Left ventricle myocardium inferior (tissue), 1 donor: ENCODE measurements at regions not wholly inside any gene's neighbourhood (a gene's known extent, or its start where the extent isn't known, plus 50 kb on each side); places are given as distances from the start of the nearest gene placed in this dataset.
A peak's percentile ranks its signal among the peaks of the same experiment; 100 is the strongest.

Source experiments
- DNase-seq: peaks from one replicate; pipeline ENCODE4 v3.0.0-alpha.2; 2020
- H3K27ac ChIP-seq: fragments of 200-600 bp; replicated peaks from 2 replicates; pipeline ENCODE4 v1.8.0; 2021
- H3K27me3 ChIP-seq: fragments of 200-600 bp; 2 replicates; pipeline ENCODE4 v1.8.0; 2021; ENCODE audit warnings: low read depth
- H3K36me3 ChIP-seq: fragments of 200-600 bp; 2 replicates; pipeline ENCODE4 v1.8.0; 2021
- H3K4me1 ChIP-seq: fragments of 200-600 bp; 2 replicates; pipeline ENCODE4 v1.8.0; 2021
- H3K4me3 ChIP-seq: fragments of 200-600 bp; 2 replicates; pipeline ENCODE4 v1.8.0; 2021; ENCODE audit warnings: mild to moderate bottlenecking, moderate library complexity
- H3K9me3 ChIP-seq: fragments of 200-600 bp; replicated peaks from 2 replicates; pipeline ENCODE4 v1.8.0; 2021
- CTCF ChIP-seq: fragments of 200-600 bp; IDR thresholded peaks from 2 replicates; pipeline ENCODE4 v1.8.0; 2021; ENCODE audit warnings: antibody characterized with exemption, mild to moderate bottlenecking, borderline replicate concordance
- intact Hi-C: fragments of 100-400 bp; cut with micrococcal nuclease; formaldehyde crosslinking; loops from one replicate; pipeline ENCODE4 v1.11.0; 2022
- donor health status: DM: no; HTN: yes; CAD: no; lungs with severe emphysema.

DNA sequence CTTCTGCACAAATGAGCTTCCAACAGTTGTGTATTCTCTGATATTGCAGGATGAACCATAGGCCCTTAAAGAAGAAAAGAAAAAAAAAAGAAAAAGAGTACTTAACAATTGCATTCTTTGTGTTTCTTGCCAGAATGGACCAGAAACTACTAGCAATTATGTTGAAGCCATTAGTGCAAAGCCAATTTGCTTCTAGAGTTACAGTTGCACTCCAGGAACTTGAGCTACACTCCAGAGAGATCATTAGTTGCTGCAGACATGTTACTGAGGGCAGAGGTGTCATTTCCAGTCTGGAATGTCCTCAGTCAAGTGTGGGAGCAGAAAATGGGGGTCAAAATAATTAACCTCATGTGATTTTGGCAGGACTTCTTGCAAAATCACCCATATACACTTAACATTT is 85.6 kb upstream of the CCL2 start:
- no peaks in the 10 kb centered on the region for H3K4me1 ChIP-seq
- no peak for TF ChIP-seq CTCF
- no peaks in the 10 kb centered on the region for H3K9me3 ChIP-seq
- H3K36me3 ChIP-seq = no peaks in the 10 kb centered on the region
- no peak overlapping the region for H3K4me3 ChIP-seq
- H3K27me3 ChIP-seq = peaks cover 19% of the 10 kb centered on the region
- H3K27ac ChIP-seq = no peak overlapping the region
- DNase-seq = no peak
- intact Hi-C loops = no loop called here

GRCh38 chr17:34171245-34171818 is 83.8 kb upstream of the CCL2 start:
- H3K27ac ChIP-seq = no peak overlapping the region
- TF ChIP-seq CTCF = peak; percentile 90
- peak; percentile 31 for DNase-seq
- H3K4me1 ChIP-seq = no peaks in the 10 kb centered on the region
- H3K9me3 ChIP-seq = no peaks in the 10 kb centered on the region
- intact Hi-C loops = no loop called here
- no peaks in the 10 kb centered on the region for H3K36me3 ChIP-seq
- H3K27me3 ChIP-seq = peaks cover 2% of the 10 kb centered on the region
- H3K4me3 ChIP-seq = no peak overlapping the region

DNA sequence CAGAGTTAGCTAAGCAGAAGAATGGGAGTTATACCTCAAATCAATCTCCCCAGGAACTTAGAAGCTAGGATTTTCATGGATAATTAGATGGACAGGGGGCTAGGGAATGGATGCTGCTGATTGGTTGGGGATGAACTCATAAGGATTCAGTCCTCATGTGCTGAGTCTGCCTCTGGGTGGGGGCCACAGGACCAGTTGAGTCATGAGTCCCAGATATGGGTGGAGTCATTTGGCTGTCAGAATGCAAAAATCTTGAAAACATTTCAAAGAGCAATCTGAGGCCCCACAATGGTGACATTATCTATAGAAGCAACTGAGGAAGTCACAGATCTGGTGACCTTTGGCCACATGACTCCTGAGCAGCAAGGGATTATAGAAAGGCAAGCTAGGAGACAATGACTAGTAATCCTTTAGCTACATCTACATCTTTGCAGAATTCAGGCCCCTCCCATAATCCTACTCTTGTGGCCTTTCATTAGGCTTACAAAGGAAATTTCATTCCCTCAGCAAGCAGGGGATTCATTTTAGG is 82.6 kb upstream of the CCL2 start:
- H3K9me3 ChIP-seq = no peaks in the 10 kb centered on the region
- no peak overlapping the region for H3K4me3 ChIP-seq
- no peak for TF ChIP-seq CTCF
- no peak overlapping the region for H3K27ac ChIP-seq
- H3K27me3 ChIP-seq = no peaks in the 10 kb centered on the region
- no peak for DNase-seq
- H3K4me1 ChIP-seq = peaks cover 6% of the 10 kb centered on the region
- intact Hi-C loops = no loop called here
- H3K36me3 ChIP-seq = no peaks in the 10 kb centered on the region

GRCh38 chr17:34173241-34173640 is 81.8 kb upstream of the CCL2 start:
- intact Hi-C loops = no loop called here
- Histone ChIP-seq H3K27me3 (no peaks in the 10 kb centered on the region), H3K9me3 (no peaks in the 10 kb centered on the region), H3K4me1 (peaks cover 14% of the 10 kb centered on the region), H3K36me3 (no peaks in the 10 kb centered on the region), H3K4me3 (no peak overlapping the region), H3K27ac (no peak overlapping the region)
- DNase-seq = no peak
- no peak for TF ChIP-seq CTCF

DNA sequence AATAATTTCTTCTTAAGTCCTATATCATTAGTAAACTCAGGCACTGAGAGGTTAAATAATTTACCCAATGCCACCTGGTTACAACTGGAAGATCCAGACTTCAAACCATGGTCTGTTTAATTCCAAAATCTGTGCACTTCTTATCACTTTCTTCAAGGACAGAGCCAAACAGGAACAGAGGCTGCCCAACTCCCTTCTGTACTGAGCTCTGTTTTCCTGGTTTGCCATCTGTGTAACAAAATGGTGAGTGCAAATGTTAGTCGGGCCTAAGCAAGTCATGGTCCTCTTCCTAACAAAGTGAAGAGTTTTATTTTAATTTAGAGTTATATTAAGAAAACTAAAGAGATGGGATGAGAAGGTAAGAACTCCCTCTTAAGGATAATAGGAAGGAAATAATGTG is 80.6 kb upstream of the CCL2 start:
- no peak for DNase-seq
- intact Hi-C loops = no loop called here
- no peaks in the 10 kb centered on the region for H3K36me3 ChIP-seq
- H3K4me3 ChIP-seq = no peak overlapping the region
- H3K27me3 ChIP-seq = peaks cover 7% of the 10 kb centered on the region
- no peak overlapping the region for H3K27ac ChIP-seq
- TF ChIP-seq CTCF = no peak
- no peaks in the 10 kb centered on the region for H3K9me3 ChIP-seq
- peaks cover 17% of the 10 kb centered on the region for H3K4me1 ChIP-seq
